SKM-1 treated with dmso at 0.1 percent for 144 hours (cell line): ENCODE measurements at regions not wholly inside any gene's neighbourhood (a gene's known extent, or its start where the extent isn't known, plus 50 kb on each side); places are given as distances from the start of the nearest gene placed in this dataset.
A peak's percentile ranks its signal among the peaks of the same experiment; 100 is the strongest.
"Not testable (repeated sequence)": the region's sequence is repeated elsewhere in the genome, so short reads cannot be mapped to it uniquely, and the experiment has no call there.

Experiments
- DNase-seq: peaks from one replicate; lab custom pipeline; 2025; ENCODE audit not compliant: unreplicated experiment; lab: John Stamatoyannopoulos, UW

- no peak for DNase-seq
Measured at GRCh38 chr11:57047610-57048009, 58.9 kb downstream of the OR5AK2 start.

GRCh38 chr11:57049749-57050148 is 61.0 kb downstream of the OR5AK2 start:
- no peak for DNase-seq

DNA sequence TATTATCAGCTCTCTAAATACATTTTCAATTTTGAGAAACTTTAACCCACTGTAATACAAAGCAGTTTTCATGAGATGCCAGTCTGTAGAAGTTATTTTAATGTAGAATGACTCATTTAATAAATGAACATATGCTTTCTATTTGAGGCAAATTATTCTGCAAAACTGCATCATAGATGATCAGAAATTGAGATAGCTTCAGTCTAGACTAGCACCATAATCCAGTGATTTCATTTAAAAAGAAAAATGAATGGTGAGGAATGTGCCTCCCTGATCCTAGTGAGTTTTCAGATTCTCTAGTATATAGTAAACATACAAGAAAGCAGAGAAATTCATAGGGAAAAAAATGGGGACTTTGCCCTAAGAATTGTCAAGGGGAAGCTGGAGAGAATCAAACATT is 66.1 kb downstream of the OR5AK2 start:
- no peak for DNase-seq

GRCh38 chr11:57055744-57056143 is 67.0 kb downstream of the OR5AK2 start:
- no peak for DNase-seq

- no peak for DNase-seq
Measured at GRCh38 chr11:57056735-57057134, 68.0 kb downstream of the OR5AK2 start.

DNA sequence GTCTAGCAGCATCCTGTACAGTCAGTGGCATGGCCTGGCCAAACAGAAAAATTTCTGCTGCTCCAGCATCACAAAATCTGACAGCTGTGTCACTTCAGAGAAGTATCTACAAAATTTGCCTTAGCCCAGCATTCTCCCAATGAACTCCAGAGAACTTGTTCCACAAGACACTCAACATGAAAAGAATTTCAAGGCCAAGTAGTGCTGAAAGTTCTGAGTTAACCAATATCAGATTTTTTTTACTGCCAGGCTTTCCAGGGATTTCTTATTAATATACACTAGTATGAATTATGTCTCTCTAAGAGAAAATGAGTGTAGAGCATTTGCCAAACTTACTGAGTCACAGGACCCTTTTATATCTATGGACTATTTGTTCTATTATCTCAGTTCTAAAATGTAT is 68.8 kb downstream of the OR5AK2 start:
- DNase-seq = no peak

GRCh38 chr11:57062957-57063356 is 74.2 kb downstream of the OR5AK2 start:
- not testable (repeated sequence) for DNase-seq

DNA sequence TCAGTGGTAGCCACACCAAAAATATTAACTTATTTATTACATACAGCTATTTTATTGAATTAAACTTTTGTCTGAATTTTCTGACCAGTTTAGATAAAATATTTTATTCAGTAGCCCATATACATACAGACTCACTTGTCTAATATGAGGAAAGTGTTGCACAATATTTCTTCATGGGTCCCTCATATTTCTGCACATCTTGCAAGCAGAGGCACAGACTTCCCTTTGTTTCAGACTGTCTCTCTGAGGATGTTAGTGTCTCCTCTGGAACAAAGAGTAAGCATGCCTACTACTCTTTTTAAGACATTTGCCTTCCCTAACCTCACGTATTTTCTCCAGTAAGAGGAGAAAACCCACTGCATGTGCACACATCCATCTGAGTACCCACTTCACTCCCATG is 81.2 kb downstream of the OR5AK2 start:
- DNase-seq = no peak

- no peak for DNase-seq
Measured at GRCh38 chr11:57071829-57072228, 83.1 kb downstream of the OR5AK2 start.

GRCh38 chr11:57072640-57073039 is 83.9 kb downstream of the OR5AK2 start:
- DNase-seq = no peak

DNA sequence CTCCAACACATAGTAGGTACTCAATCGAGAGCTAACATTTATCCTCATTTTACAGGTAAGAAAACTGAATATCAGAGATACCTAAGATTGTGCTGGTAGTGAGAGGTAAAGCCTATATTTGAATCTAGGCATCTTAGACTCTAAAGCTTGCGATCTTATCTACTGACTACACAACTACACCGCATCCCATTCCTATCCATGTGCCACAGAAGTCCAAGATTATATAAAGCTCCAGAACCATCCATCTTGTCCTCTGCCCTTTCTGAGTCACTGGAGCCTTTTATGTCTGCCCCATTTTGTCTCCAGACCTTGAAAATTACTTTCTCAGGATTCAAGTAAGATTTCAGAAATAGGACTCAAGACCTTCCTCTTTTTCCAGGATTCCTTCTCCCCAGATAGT is 84.4 kb downstream of the OR5AK2 start:
- DNase-seq = no peak

DNA sequence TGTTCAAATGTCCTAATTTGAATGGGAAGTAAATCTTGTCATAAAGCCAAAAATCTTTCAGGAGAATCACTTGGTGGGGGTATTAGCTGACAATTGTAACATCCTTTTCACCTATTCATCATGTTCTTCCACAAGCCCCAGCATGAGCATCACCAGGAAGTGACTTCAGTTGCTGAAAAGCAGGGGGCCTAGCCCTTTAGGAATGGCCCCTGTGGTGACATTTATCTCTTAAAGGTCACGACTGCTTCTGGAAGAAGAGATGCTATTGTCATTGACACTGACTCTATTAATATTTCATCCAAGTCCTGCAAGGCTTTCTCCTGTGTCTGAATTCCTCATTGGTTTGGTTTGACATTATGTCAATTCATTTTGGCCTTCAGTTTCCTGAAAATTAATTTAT is 92.6 kb downstream of the OR5AK2 start:
- DNase-seq = no peak

- no peak for DNase-seq
Measured at GRCh38 chr11:57082125-57082524, 93.4 kb downstream of the OR5AK2 start.

GRCh38 chr11:57083641-57084385 is 95.1 kb downstream of the OR5AK2 start:
- no peak for DNase-seq

GRCh38 chr11:57085611-57086010 is 96.1 kb upstream of the LRRC55 start:
- DNase-seq = no peak

DNA sequence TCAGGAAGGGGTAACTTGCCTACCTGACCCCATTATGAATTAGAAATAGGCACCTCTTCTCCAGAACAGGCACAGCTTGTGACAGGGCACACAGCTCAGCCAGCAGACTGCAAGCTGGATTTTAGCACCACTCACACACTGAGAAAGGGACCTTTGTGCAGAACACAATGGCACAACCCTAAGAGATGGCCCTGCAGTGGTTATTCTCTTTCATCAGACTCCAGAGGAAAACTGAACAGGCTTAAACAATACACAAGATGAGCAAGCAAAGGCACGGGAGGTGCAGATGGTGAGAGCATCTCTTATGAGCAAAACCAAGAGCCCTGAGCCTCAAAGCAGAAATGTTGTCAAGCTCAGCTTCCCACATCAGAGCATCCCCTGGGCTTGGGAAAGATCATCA is 93.8 kb upstream of the LRRC55 start:
- no peak for DNase-seq

DNA sequence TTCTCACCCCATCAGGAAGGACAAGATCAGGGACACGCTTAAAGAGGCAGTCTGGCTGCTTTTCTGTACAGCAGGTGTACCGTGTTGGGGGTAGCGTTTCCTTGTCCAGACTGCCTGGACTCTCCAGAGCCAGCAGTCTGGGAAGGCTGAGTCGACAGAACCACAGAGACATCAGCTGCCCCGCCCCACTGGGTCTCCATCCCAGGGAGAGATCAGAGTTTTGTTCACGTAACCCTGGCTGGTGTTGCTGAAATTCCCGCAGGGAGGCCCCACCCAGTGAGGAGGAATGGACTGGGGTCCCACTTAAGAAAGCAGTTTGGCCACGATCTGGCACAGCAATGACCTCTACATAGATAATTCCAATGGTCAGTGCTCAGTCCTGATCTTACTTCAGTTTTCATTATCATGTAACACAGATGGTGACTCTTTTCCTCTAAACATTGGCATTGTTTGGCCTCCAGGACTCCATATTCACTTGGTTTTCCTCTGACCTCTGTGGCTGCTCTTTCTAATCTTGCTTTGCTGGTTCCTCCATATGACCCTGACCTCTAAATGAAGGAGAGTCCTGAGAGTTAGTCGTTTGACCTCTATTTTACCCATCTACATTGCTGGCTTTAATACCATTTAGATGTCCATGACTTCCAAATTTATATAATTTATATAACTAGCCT is 89.6 kb upstream of the LRRC55 start:
- DNase-seq = no peak

GRCh38 chr11:57094181-57094935 is 87.4 kb upstream of the LRRC55 start:
- DNase-seq = no peak

DNA sequence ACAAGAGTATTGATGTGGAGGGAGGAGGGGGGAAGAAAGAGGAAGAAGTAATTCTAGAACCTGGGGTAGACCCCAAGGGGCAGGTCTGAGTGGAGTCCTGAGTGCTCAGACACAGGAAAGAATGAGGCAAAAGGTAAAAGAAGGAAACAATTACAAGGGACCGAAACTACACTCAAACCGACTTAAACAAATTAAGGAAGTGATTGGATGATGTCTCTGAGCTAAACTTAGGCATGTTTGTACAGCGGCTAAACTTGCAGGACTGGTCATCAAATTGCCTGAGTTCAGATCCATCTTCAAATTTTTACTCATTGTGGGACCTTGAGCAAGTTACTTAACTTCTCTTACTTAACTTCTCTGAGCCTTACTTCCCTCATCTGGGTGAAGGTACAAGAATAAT is 86.3 kb upstream of the LRRC55 start:
- peak; percentile 75 for DNase-seq

- DNase-seq = no peak
Measured at GRCh38 chr11:57095896-57096295, 85.9 kb upstream of the LRRC55 start.

DNA sequence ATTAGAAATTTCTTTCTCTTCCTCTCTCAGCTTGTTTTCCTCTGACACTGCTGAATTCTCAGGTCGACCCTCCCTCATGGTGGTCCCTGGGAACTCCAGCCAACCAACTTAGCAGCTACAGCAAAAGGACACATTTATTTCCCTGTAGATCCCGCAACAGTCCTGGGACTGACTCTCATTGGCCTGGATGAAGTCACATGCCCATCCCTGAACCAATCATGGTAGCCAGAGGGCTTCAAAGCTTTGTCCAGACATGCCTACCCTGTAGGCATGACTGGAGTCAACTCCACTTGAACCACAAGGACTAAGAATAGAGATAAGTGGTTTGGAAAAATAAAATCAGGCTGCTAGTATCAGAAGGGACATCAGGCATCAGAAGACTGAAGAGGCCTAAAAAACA is 84.6 kb upstream of the LRRC55 start:
- no peak for DNase-seq

DNA sequence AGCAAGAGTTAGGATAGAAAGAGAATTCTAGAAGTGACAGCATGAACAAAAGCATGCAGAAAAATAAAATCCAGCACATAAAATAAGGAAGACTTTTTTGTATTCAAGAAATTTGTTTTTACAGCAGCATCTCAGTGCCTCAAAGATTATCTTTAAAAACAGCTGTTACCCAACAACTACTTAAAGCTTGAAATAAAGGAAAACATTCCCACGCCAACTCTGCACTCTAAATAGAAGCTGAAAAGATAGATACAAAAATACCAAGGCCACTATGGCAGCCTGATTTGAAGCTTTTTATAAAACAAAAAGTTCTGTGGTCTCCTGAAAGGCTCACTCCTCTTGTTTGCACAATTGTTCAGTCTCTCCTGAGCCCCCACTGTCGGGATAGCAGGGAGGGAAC is 83.6 kb upstream of the LRRC55 start:
- DNase-seq = no peak
